H9 (cell line): ENCODE measurements at regions not wholly inside any gene's neighbourhood (a gene's known extent, or its start where the extent isn't known, plus 50 kb on each side); places are given as distances from the start of the nearest gene placed in this dataset.

Source experiments
- DNase-seq: peaks from one replicate; pipeline ENCODE4 v3.0.0-alpha.2; 2017
- H2AFZ ChIP-seq: one replicate; pipeline ENCODE4 v1.6.1; 2013; ENCODE audit warnings: mild to moderate bottlenecking, low read length, control low read depth, moderate library complexity
- H2AK5ac ChIP-seq: 2 replicates; pipeline ENCODE4 v1.6.1; 2013; ENCODE audit warnings: low read length, control low read depth, mixed read lengths; ENCODE audit not compliant: insufficient read length
- H2BK120ac ChIP-seq: one replicate; pipeline ENCODE4 v1.6.1; 2013; ENCODE audit warnings: low read depth, mild to moderate bottlenecking, low read length, control low read depth, inconsistent platforms; ENCODE audit not compliant: poor library complexity, severe bottlenecking
- H2BK12ac ChIP-seq: 2 replicates; pipeline ENCODE4 v1.6.1; 2013; ENCODE audit warnings: low read length, control low read depth, mixed read lengths, low read depth; ENCODE audit not compliant: insufficient read length
- H2BK15ac ChIP-seq: 2 replicates; pipeline ENCODE4 v1.6.1; 2013; ENCODE audit warnings: low read depth, low read length, control low read depth
- H2BK20ac ChIP-seq: one replicate; pipeline ENCODE4 v1.6.1; 2013; ENCODE audit warnings: low read depth, mild to moderate bottlenecking, low read length, control low read depth, inconsistent platforms; ENCODE audit not compliant: poor library complexity, severe bottlenecking
- H2BK5ac ChIP-seq: 2 replicates; pipeline ENCODE4 v1.6.1; 2013; ENCODE audit warnings: low read length, control low read depth, mixed read lengths; ENCODE audit not compliant: insufficient read length
- H3K14ac ChIP-seq: 2 replicates; pipeline ENCODE4 v1.6.1; 2013; ENCODE audit warnings: low read length, control low read depth; ENCODE audit not compliant: insufficient read depth
- H3K18ac ChIP-seq: 2 replicates; pipeline ENCODE4 v1.6.1; 2013; ENCODE audit warnings: low read depth, mild to moderate bottlenecking, mixed read lengths, low read length, control low read depth; ENCODE audit not compliant: insufficient read length
- H3K23ac ChIP-seq: 2 replicates; pipeline ENCODE4 v1.6.1; 2013; ENCODE audit warnings: low read length, control low read depth, mixed read lengths, low read depth; ENCODE audit not compliant: insufficient read length
- H3K23me2 ChIP-seq: 2 replicates; pipeline ENCODE4 v1.6.1; 2013; ENCODE audit warnings: low read depth, mild to moderate bottlenecking, mixed read lengths, low read length, control low read depth; ENCODE audit not compliant: insufficient read length, poor library complexity, severe bottlenecking
- H3K27ac ChIP-seq: 2 replicates; pipeline ENCODE4 v1.5.1; 2013; ENCODE audit warnings: low read length, control low read depth, mixed read lengths, low read depth; ENCODE audit not compliant: insufficient read length
- H3K27me3 ChIP-seq: 2 replicates; pipeline ENCODE4 v1.6.1; 2013; ENCODE audit warnings: low read length, control low read depth, inconsistent platforms; ENCODE audit not compliant: insufficient read depth
- H3K4ac ChIP-seq: 2 replicates; pipeline ENCODE4 v1.6.1; 2013; ENCODE audit warnings: low read depth, mild to moderate bottlenecking, control low read depth, inconsistent platforms, low read length, moderate library complexity
- H3K4me1 ChIP-seq: 2 replicates; pipeline ENCODE4 v1.6.1; 2013; ENCODE audit warnings: low read length, control low read depth, inconsistent platforms; ENCODE audit not compliant: insufficient read depth
- H3K4me2 ChIP-seq: 2 replicates; pipeline ENCODE4 v1.6.1; 2013; ENCODE audit warnings: low read length, control low read depth, mixed read lengths; ENCODE audit not compliant: insufficient read length, insufficient read depth
- H3K56ac ChIP-seq: 2 replicates; pipeline ENCODE4 v1.6.1; 2013; ENCODE audit warnings: low read depth, mild to moderate bottlenecking, mixed read lengths, low read length, control low read depth; ENCODE audit not compliant: insufficient read length
- H3K79me1 ChIP-seq: 2 replicates; pipeline ENCODE4 v1.6.1; 2013; ENCODE audit warnings: low read depth, mild to moderate bottlenecking, moderate library complexity, low read length, control low read depth, inconsistent platforms; ENCODE audit not compliant: insufficient read depth, poor library complexity, severe bottlenecking
- H3K79me2 ChIP-seq: 2 replicates; pipeline ENCODE4 v1.6.1; 2013; ENCODE audit warnings: low read length, control low read depth, inconsistent platforms; ENCODE audit not compliant: insufficient read depth
- H3K9ac ChIP-seq: 2 replicates; pipeline ENCODE4 v1.6.1; 2013; ENCODE audit warnings: low read length, control low read depth, mixed read lengths; ENCODE audit not compliant: insufficient read length; ENCODE audit errors: extremely low read depth
- H3K9me3 ChIP-seq: one replicate; pipeline ENCODE4 v1.6.1; 2013; ENCODE audit warnings: low read depth, low read length, inconsistent platforms; ENCODE audit not compliant: control insufficient read depth
- H3T11ph ChIP-seq: one replicate; pipeline ENCODE4 v1.6.1; 2013; ENCODE audit warnings: mild to moderate bottlenecking, low read length, control low read depth, inconsistent platforms
- H4K20me1 ChIP-seq: one replicate; pipeline ENCODE4 v1.6.1; 2013; ENCODE audit not compliant: control insufficient read depth, insufficient read length, insufficient read depth
- H4K5ac ChIP-seq: 2 replicates; pipeline ENCODE4 v1.6.1; 2013; ENCODE audit warnings: low read depth, mild to moderate bottlenecking, mixed read lengths, low read length, control low read depth; ENCODE audit not compliant: insufficient read length
- H4K8ac ChIP-seq: replicated peaks from 2 replicates; pipeline ENCODE4 v1.6.1; 2013; ENCODE audit warnings: low read length, control low read depth, mixed read lengths, low read depth; ENCODE audit not compliant: insufficient read length
- H4K91ac ChIP-seq: 2 replicates; pipeline ENCODE4 v1.6.1; 2013; ENCODE audit warnings: low read depth, mild to moderate bottlenecking, moderate library complexity, mixed read lengths, low read length, control low read depth; ENCODE audit not compliant: insufficient read length
- H3K27ac Mint-ChIP-seq, 3 experiments: 2 replicates in 2 of 3; 3 replicates in 1 of 3; pipeline ENCODE4 v1.8.0; 2020 to 2021; ENCODE audit warnings: mixed read lengths in 3 of 3, mild to moderate bottlenecking in 1 of 3, moderate library complexity in 1 of 3
- H3K27me3 Mint-ChIP-seq: 2 replicates; pipeline ENCODE4 v1.8.0; 2021; ENCODE audit warnings: low read depth, mild to moderate bottlenecking, moderate library complexity, mixed read lengths
- H3K36me3 Mint-ChIP-seq, 3 experiments: 2 replicates in 2 of 3; 3 replicates in 1 of 3; pipeline ENCODE4 v1.8.0; 2020 to 2021; ENCODE audit warnings: low read depth in 3 of 3, mixed read lengths in 3 of 3; ENCODE audit not compliant: insufficient read depth in 1 of 3
- H3K4me1 Mint-ChIP-seq, 2 experiments: 2 replicates each; pipeline ENCODE4 v1.8.0; 2020; ENCODE audit warnings: mixed read lengths in 2 of 2
- H3K4me3 Mint-ChIP-seq, 2 experiments: 2 replicates in 1 of 2; 3 replicates in 1 of 2; pipeline ENCODE4 v1.8.0; 2020 to 2021; ENCODE audit warnings: mild to moderate bottlenecking in 2 of 2, mixed read lengths in 2 of 2, moderate library complexity in 1 of 2
- H3K9me3 Mint-ChIP-seq, 2 experiments: 2 replicates in 1 of 2; 3 replicates in 1 of 2; pipeline ENCODE4 v1.8.0; 2020; ENCODE audit warnings: mild to moderate bottlenecking in 2 of 2, mixed read lengths in 2 of 2, moderate library complexity in 1 of 2
- WGBS: extraction: QIAGEN DNeasy Blood & Tissue Kit; methylation state at CpG from one replicate; pipeline ENCODE4 v1.1.7; 2013; ENCODE audit warnings: missing lambda C conversion rate, low lambda C conversion rate, mixed read lengths; ENCODE audit not compliant: insufficient read length; ENCODE audit errors: extremely low coverage; 5-methylcytosine and 5-hydroxymethylcytosine counted together
- TF ChIP-seq, protein P1 (sequence below): fragments of 200-600 bp; sonication (generic); conservative IDR thresholded peaks from 3 replicates; pipeline ENCODE4 v1.8.0; 2021; ENCODE audit warnings: antibody characterized with exemption, mild to moderate bottlenecking

- Histone ChIP-seq H3K4ac (no peak overlapping the region), H3K18ac (no peak overlapping the region)
- no peak overlapping the region for H3K27ac Mint-ChIP-seq
These were observed 194.8 kb upstream of the ZNF32 start for GRCh38 chr10:43843321-43844101.

More at GRCh38 chr10:43843321-43844101, 194.8 kb upstream of the ZNF32 start:
- no peak overlapping the region for H3K27ac ChIP-seq
- H3K27me3 Mint-ChIP-seq = peaks cover 3% of the 10 kb centered on the region
- H3T11ph ChIP-seq = no peak overlapping the region
- no peak overlapping the region for H4K91ac ChIP-seq
- no peak overlapping the region for H2BK120ac ChIP-seq
- H3K9me3 Mint-ChIP-seq = no peaks in the 10 kb centered on the region; a peak in 2 of 5 replicates
- no peaks in the 10 kb centered on the region for H3K27me3 ChIP-seq
- no peak overlapping the region for H2BK12ac ChIP-seq
- no peaks in the 10 kb centered on the region for H3K23me2 ChIP-seq
- H4K8ac ChIP-seq = no peak overlapping the region
- H3K14ac ChIP-seq = no peak overlapping the region
- H2BK15ac ChIP-seq = no peak overlapping the region
- no CpG with 5 or more reads among the region's 9 CpGs for WGBS
- DNase-seq = no peak
- no peak overlapping the region for H2BK20ac ChIP-seq
- no peak overlapping the region for H2AFZ ChIP-seq
- no peaks in the 10 kb centered on the region for H3K9me3 ChIP-seq
- no peaks in the 10 kb centered on the region for H3K79me2 ChIP-seq
- no peaks in the 10 kb centered on the region; the same call in 1 of the 2 replicates for H3K4me1 ChIP-seq
- H2AK5ac ChIP-seq = no peak overlapping the region
- H4K20me1 ChIP-seq = no peaks in the 10 kb centered on the region
- no peaks in the 10 kb centered on the region for H3K79me1 ChIP-seq
- TF ChIP-seq, protein P1, sequence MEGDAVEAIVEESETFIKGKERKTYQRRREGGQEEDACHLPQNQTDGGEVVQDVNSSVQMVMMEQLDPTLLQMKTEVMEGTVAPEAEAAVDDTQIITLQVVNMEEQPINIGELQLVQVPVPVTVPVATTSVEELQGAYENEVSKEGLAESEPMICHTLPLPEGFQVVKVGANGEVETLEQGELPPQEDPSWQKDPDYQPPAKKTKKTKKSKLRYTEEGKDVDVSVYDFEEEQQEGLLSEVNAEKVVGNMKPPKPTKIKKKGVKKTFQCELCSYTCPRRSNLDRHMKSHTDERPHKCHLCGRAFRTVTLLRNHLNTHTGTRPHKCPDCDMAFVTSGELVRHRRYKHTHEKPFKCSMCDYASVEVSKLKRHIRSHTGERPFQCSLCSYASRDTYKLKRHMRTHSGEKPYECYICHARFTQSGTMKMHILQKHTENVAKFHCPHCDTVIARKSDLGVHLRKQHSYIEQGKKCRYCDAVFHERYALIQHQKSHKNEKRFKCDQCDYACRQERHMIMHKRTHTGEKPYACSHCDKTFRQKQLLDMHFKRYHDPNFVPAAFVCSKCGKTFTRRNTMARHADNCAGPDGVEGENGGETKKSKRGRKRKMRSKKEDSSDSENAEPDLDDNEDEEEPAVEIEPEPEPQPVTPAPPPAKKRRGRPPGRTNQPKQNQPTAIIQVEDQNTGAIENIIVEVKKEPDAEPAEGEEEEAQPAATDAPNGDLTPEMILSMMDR = no peak
- H3K4me1 Mint-ChIP-seq = peaks cover 16 to 21% of the 10 kb centered on the region in 2 experiments
- no peak overlapping the region for H4K5ac ChIP-seq
- H2BK5ac ChIP-seq = no peak overlapping the region
- no peak overlapping the region for H3K4me2 ChIP-seq
- no peak overlapping the region for H3K4me3 Mint-ChIP-seq
- H3K56ac ChIP-seq = no peak overlapping the region
- H3K36me3 Mint-ChIP-seq = no peaks in the 10 kb centered on the region; a peak in 1 of 7 replicates
- H3K9ac ChIP-seq = no peak overlapping the region
- H3K23ac ChIP-seq = no peak overlapping the region
